ENCODE measurements at regions not wholly inside any gene's neighbourhood (a gene's known extent, or its start where the extent isn't known, plus 50 kb on each side); places are given as distances from the start of the nearest gene placed in this dataset.

DNA sequence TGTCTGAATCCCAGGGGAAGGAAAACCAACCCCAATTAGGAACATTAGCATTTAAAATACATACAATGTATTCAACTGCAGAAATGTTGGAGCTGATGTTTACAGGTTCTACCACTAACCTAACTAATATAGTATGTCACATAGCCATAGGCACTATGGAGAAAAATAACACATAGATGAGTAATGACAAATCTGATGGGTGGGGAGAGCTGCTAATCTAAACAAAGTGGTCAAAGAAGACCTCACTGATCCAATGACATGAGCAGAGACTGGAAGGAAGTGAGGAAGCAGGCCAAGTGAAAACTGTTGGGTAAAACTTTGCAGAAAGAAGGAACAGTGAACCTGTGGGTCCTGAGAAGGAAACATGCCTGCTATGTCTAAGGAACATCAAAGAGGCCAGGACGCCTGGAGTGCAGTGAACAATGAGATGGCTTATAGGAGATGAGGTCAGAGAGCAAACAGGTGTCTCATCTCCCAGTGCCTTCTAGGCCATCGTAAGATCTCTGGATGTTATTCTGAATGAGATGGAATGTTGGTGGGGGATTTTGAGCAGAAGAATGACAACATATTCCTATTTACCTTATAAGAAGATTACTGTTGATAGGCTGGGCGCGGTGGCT is 135.7 kb downstream of the ALDH8A1 start:
- CTCF ChIA-PET: no interaction called here
- intact Hi-C loops (cut with micrococcal nuclease; ENCODE audit: unreplicated experiment): no loop called here
- H3K4me1 Mint-ChIP-seq (ENCODE audit: low read depth, unreplicated experiment): no peaks in the 10 kb centered on the region

GRCh38 chr6:134813146-134813545 is 136.8 kb downstream of the ALDH8A1 start:
- intact Hi-C loops (cut with micrococcal nuclease; ENCODE audit: unreplicated experiment): no loop called here
- Mint-ChIP-seq H3K4me3 (ENCODE audit: low read depth, unreplicated experiment) (no peak overlapping the region), H3K4me1 (ENCODE audit: low read depth, unreplicated experiment) (no peaks in the 10 kb centered on the region), H3K27me3 (ENCODE audit: unreplicated experiment) (no peaks in the 10 kb centered on the region), H3K36me3 (ENCODE audit: insufficient read depth, unreplicated experiment) (no peaks in the 10 kb centered on the region), H3K27ac (ENCODE audit: unreplicated experiment) (no peak overlapping the region), H3K9me3 (ENCODE audit: low read depth, unreplicated experiment) (no peaks in the 10 kb centered on the region)
- CTCF ChIA-PET: no interaction called here
- no TSS peak for BruUV-seq (replicated peaks)
- TF ChIP-seq CTCF (IDR thresholded peaks at IDR 0.05; ENCODE audit: unreplicated experiment): no peak
- no peak for DNase-seq

More for the DNA sequence above, 135.7 kb downstream of the ALDH8A1 start:
- Mint-ChIP-seq H3K27ac (ENCODE audit: unreplicated experiment) (no peak overlapping the region), H3K36me3 (ENCODE audit: insufficient read depth, unreplicated experiment) (no peaks in the 10 kb centered on the region), H3K27me3 (ENCODE audit: unreplicated experiment) (no peaks in the 10 kb centered on the region), H3K9me3 (ENCODE audit: low read depth, unreplicated experiment) (no peaks in the 10 kb centered on the region), H3K4me3 (ENCODE audit: low read depth, unreplicated experiment) (no peak overlapping the region)
- DNase-seq: no peak
- no TSS peak for BruUV-seq (replicated peaks)
- TF ChIP-seq CTCF (IDR thresholded peaks at IDR 0.05; ENCODE audit: unreplicated experiment): no peak

GRCh38 chr6:134810402-134810801 is 139.5 kb downstream of the ALDH8A1 start:
- no peak for TF ChIP-seq CTCF (IDR thresholded peaks at IDR 0.05; ENCODE audit: unreplicated experiment)
- CTCF ChIA-PET: no interaction called here
- Mint-ChIP-seq H3K27me3 (ENCODE audit: unreplicated experiment) (no peaks in the 10 kb centered on the region), H3K4me3 (ENCODE audit: low read depth, unreplicated experiment) (no peak overlapping the region), H3K9me3 (ENCODE audit: low read depth, unreplicated experiment) (no peaks in the 10 kb centered on the region), H3K27ac (ENCODE audit: unreplicated experiment) (no peak overlapping the region), H3K36me3 (ENCODE audit: insufficient read depth, unreplicated experiment) (no peaks in the 10 kb centered on the region), H3K4me1 (ENCODE audit: low read depth, unreplicated experiment) (no peaks in the 10 kb centered on the region)
- no peak for DNase-seq
- intact Hi-C loops (cut with micrococcal nuclease; ENCODE audit: unreplicated experiment): no loop called here
- BruUV-seq (replicated peaks): no TSS peak

GRCh38 chr6:134809130-134809529 is 140.8 kb downstream of the ALDH8A1 start:
- H3K9me3 Mint-ChIP-seq (ENCODE audit: low read depth, unreplicated experiment): no peaks in the 10 kb centered on the region
- no peak overlapping the region for H3K27ac Mint-ChIP-seq (ENCODE audit: unreplicated experiment)
- CTCF ChIA-PET: interaction anchor here (0.5 to 0.7 kb wide), 4 partner anchors 330 to 691 kb away, joined by 4 to 6 read pairs (median 4); no protein-coding TSS in a partner anchor
- no peaks in the 10 kb centered on the region for H3K27me3 Mint-ChIP-seq (ENCODE audit: unreplicated experiment)
- DNase-seq: no peak
- H3K4me3 Mint-ChIP-seq (ENCODE audit: low read depth, unreplicated experiment): no peak overlapping the region
- no peak for TF ChIP-seq CTCF (IDR thresholded peaks at IDR 0.05; ENCODE audit: unreplicated experiment)
- H3K4me1 Mint-ChIP-seq (ENCODE audit: low read depth, unreplicated experiment): no peaks in the 10 kb centered on the region
- no peaks in the 10 kb centered on the region for H3K36me3 Mint-ChIP-seq (ENCODE audit: insufficient read depth, unreplicated experiment)
- intact Hi-C loops (cut with micrococcal nuclease; ENCODE audit: unreplicated experiment): no loop called here
- no TSS peak for BruUV-seq (replicated peaks)
